ENCODE measurements at regions not wholly inside any gene's neighbourhood (a gene's known extent, or its start where the extent isn't known, plus 50 kb on each side); places are given as distances from the start of the nearest gene placed in this dataset.

DNA sequence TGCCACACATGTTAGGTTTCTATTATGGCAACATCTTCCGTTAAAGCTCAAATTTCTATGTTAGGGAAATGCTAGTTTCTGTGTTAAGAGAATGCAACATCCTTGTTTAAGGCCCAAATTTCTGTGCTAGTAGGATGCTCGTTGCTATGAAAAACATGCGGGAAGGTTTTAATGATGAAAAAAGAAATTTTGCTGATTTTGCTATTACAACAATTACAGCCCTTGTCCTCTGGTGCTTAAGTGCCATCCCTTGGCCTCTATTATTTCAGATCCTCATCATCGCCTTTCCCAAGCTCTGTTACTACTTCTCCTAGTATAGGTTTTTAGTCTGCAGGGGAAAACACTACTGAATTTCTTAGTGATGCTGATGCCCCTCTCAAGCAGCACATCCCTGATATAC is 412.6 kb upstream of the NDST3 start:
- in situ Hi-C loops (cut with MboI; ENCODE audit: low sequenced_read_pairs, unreplicated experiment), result no loop called here
- no peak for DNase-seq (ENCODE audit: low spot score)
- TF ChIP-seq, protein P1, sequence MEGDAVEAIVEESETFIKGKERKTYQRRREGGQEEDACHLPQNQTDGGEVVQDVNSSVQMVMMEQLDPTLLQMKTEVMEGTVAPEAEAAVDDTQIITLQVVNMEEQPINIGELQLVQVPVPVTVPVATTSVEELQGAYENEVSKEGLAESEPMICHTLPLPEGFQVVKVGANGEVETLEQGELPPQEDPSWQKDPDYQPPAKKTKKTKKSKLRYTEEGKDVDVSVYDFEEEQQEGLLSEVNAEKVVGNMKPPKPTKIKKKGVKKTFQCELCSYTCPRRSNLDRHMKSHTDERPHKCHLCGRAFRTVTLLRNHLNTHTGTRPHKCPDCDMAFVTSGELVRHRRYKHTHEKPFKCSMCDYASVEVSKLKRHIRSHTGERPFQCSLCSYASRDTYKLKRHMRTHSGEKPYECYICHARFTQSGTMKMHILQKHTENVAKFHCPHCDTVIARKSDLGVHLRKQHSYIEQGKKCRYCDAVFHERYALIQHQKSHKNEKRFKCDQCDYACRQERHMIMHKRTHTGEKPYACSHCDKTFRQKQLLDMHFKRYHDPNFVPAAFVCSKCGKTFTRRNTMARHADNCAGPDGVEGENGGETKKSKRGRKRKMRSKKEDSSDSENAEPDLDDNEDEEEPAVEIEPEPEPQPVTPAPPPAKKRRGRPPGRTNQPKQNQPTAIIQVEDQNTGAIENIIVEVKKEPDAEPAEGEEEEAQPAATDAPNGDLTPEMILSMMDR (IDR thresholded peaks at IDR 0.05; ENCODE audit: borderline replicate concordance, control extremely low read depth, extremely low read depth, insufficient read depth, missing control alignments), result no peak

DNA sequence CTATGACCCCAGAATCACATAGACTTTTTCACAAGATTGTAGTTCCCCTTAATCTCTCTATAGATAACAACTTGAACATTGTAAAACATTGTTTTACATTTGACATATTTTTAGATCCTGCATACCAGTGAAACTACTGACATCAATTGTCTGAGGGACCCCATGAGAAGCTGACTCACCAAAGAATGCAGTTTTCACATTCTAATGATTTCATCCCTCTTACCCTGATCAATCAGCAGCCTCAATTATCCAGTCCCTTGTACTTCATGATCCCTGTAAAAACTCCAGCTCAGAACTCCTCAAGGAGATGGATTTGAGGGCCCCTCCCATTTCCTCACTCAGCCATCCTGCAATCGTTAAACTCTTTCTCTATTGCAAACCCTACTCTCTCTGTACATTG is 411.0 kb upstream of the NDST3 start:
- in situ Hi-C loops (cut with MboI; ENCODE audit: low sequenced_read_pairs, unreplicated experiment), result no loop called here
- TF ChIP-seq, protein P1 (IDR thresholded peaks at IDR 0.05; ENCODE audit: borderline replicate concordance, control extremely low read depth, extremely low read depth, insufficient read depth, missing control alignments), result no peak
- no peak for DNase-seq (ENCODE audit: low spot score)

DNA sequence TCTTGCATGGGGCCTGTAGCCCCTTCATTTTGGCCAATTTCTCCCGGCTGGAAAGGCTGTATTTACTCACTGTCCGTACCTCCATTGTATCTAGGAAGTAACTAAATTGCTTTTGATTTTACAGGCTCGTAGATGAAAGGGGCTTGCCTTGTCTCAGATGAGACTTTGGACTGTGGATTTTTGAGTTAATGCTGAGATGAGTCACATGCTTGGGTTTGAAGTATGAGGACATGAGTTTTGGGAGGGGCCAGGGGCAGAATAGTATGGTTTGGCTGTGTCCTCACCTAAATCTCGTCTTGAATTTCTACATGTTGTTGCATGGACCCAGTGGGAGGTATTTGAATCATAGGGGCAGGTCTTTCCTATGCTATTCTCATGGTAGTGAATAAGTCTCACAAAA is 407.6 kb upstream of the NDST3 start:
- in situ Hi-C loops (cut with MboI; ENCODE audit: low sequenced_read_pairs, unreplicated experiment), result no loop called here
- DNase-seq (ENCODE audit: low spot score), result no peak
- TF ChIP-seq, protein P1 (IDR thresholded peaks at IDR 0.05; ENCODE audit: borderline replicate concordance, control extremely low read depth, extremely low read depth, insufficient read depth, missing control alignments), result no peak

DNA sequence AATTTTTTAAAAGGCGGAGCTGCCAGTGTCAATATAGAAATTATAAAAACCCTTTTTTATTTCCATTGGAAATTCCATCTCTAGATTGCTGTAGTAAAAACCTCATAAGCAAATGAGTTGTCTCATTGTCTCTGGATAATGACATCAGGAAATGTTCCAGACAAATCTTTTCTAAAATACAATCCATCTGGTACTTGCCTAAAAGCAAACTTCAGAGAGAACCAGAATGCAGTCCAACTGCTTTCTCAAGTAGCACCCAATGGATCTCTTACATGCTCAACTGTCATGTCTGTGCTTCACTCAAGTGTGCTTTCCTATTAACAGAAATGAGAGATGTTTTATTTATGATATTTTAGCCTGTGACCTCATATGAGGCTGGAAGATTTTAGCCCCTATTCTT is 399.6 kb upstream of the NDST3 start:
- in situ Hi-C loops (cut with MboI; ENCODE audit: low sequenced_read_pairs, unreplicated experiment), result no loop called here
- DNase-seq (ENCODE audit: low spot score), result no peak
- TF ChIP-seq, protein P1 (IDR thresholded peaks at IDR 0.05; ENCODE audit: borderline replicate concordance, control extremely low read depth, extremely low read depth, insufficient read depth, missing control alignments), result no peak

DNA sequence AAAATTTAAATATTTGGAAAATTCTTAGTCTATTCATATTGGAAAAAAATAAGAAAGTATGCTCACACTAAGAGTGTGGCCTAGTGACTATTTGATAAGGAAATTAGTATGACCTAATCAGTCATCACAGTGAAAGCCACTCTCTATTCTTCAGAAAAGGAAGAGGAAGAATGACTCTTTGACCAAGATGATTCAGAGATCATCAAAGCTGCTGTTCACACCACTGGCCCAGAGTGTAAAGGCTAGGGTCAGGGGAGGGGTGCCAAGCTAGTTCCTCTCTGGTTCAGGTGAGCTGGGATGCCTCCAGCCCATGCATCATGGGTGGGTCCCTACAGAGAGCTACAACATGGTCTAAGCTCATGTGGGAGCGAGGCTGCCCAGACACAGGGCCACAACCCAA is 396.9 kb upstream of the NDST3 start:
- in situ Hi-C loops (cut with MboI; ENCODE audit: low sequenced_read_pairs, unreplicated experiment), result no loop called here
- no peak for DNase-seq (ENCODE audit: low spot score)

DNA sequence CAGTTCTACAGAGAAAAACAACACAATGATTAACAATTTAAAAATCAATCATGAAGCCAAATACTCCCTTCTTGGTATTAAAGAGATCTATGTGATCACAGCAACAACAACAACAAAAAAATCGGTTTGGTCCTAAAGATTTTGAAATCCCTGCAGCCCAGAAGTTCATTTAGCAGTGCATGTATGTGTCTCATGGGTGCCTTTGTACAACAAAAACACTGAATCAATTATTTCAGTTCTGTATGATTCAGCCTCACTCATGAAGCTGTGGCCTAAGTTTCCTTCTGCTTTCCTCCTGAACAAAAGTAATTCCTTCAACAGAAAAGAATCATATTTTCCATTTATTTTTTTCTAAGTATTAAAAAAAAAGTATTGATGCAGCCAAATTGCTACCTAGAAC is 393.4 kb upstream of the NDST3 start:
- in situ Hi-C loops (cut with MboI; ENCODE audit: low sequenced_read_pairs, unreplicated experiment), result no loop called here
- TF ChIP-seq, protein P1 (IDR thresholded peaks at IDR 0.05; ENCODE audit: borderline replicate concordance, control extremely low read depth, extremely low read depth, insufficient read depth, missing control alignments), result no peak
- no peak for DNase-seq (ENCODE audit: low spot score)

More for the DNA sequence above, 396.9 kb upstream of the NDST3 start:
- TF ChIP-seq, protein P1 (IDR thresholded peaks at IDR 0.05; ENCODE audit: borderline replicate concordance, control extremely low read depth, extremely low read depth, insufficient read depth, missing control alignments), result no peak

DNA sequence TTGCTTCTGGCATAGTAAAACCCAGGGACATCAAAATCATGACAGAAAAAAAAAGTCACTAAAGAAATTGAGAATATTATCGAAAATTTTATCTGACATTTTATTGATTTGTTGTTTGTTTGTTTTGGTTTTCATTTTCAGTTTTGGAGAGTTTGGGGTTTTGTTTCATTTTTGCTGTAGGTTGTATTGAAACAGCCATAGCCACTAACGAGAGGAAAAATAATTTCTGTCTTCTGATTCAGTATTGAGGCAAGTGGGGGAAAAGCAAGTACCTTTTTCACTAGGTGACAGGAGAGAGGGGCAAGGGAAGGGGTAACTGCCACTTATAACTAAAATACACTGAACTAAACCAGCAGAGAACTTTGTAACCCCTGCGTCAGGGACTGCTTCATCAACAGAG is 392.8 kb upstream of the NDST3 start:
- TF ChIP-seq, protein P1 (IDR thresholded peaks at IDR 0.05; ENCODE audit: borderline replicate concordance, control extremely low read depth, extremely low read depth, insufficient read depth, missing control alignments), result no peak
- in situ Hi-C loops (cut with MboI; ENCODE audit: low sequenced_read_pairs, unreplicated experiment), result no loop called here
- DNase-seq (ENCODE audit: low spot score), result no peak
